Peyer's patch (tissue), 4 donors: ENCODE measurements at regions not wholly inside any gene's neighbourhood (a gene's known extent, or its start where the extent isn't known, plus 50 kb on each side); places are given as distances from the start of the nearest gene placed in this dataset.
"Not testable (repeated sequence)": the region's sequence is repeated elsewhere in the genome, so short reads cannot be mapped to it uniquely, and the experiment has no call there.

Experiments
- DNase-seq, 3 donors: peaks; one replicate each; pipeline ENCODE4 v3.0.0-alpha.2; 2017 to 2019
- H3K27ac ChIP-seq, 4 donors: fragments of 200-600 bp; sonication (generic); one replicate each; pipeline ENCODE4 v1.5.1; 2016 to 2019
- H3K27me3 ChIP-seq, 2 donors: fragments of 200-600 bp; sonication (generic); one replicate each; pipeline ENCODE4 v1.5.1; 2019
- H3K36me3 ChIP-seq, 3 donors: fragments of 200-600 bp; sonication (generic); one replicate each; pipeline ENCODE4 v1.5.1; 2016 to 2019
- H3K4me1 ChIP-seq, 4 donors: fragments of 200-600 bp; sonication (generic); one replicate each; pipeline ENCODE4 v1.5.1; 2016 to 2019
- H3K4me3 ChIP-seq, 4 donors: fragments of 200-600 bp; sonication (generic); 1 replicate in 3 of 4; 2 replicates in 1 of 4; pipeline ENCODE4 v1.5.1; 2016 to 2019; ENCODE audit warnings: mild to moderate bottlenecking in 1 of 4
- H3K9me3 ChIP-seq, 4 donors: fragments of 200-600 bp; sonication (generic); one replicate each; pipeline ENCODE4 v1.5.1; 2016 to 2019; ENCODE audit warnings: mild to moderate bottlenecking in 1 of 4
- CTCF ChIP-seq, 6 experiments: fragments of 450-650 bp in 4 of 6; fragments of 200-600 bp in 2 of 6; sonication (generic) in 1 of 6; IDR thresholded peaks; one replicate each; pipeline ENCODE4 v1.5.1; 2017 to 2019; ENCODE audit warnings: antibody characterized with exemption in 6 of 6, mild to moderate bottlenecking in 3 of 6, moderate library complexity in 1 of 6
- POLR2A ChIP-seq, 2 donors: fragments of 450-650 bp; IDR thresholded peaks; one replicate each; pipeline ENCODE4 v1.5.1; 2017; ENCODE audit warnings: antibody characterized with exemption in 2 of 2, mild to moderate bottlenecking in 2 of 2, moderate library complexity in 2 of 2

GRCh38 chr13:21259571-21260455 is 83.4 kb downstream of the MRPL57 start:
- no peak overlapping the region for H3K27ac ChIP-seq
- no peak for DNase-seq
- TF ChIP-seq CTCF (IDR thresholded peaks at IDR 0.05) (no peak), POLR2A (IDR thresholded peaks at IDR 0.05) (no peak)
- H3K4me1 ChIP-seq, result no peaks in the 10 kb centered on the region
- H3K36me3 ChIP-seq, result no peaks in the 10 kb centered on the region
- no peak overlapping the region for H3K4me3 ChIP-seq
- no peaks in the 10 kb centered on the region for H3K9me3 ChIP-seq
- no peaks in the 10 kb centered on the region for H3K27me3 ChIP-seq

- not testable (repeated sequence) for DNase-seq
Measured at GRCh38 chr13:21260561-21261290, 84.3 kb downstream of the MRPL57 start.

DNA sequence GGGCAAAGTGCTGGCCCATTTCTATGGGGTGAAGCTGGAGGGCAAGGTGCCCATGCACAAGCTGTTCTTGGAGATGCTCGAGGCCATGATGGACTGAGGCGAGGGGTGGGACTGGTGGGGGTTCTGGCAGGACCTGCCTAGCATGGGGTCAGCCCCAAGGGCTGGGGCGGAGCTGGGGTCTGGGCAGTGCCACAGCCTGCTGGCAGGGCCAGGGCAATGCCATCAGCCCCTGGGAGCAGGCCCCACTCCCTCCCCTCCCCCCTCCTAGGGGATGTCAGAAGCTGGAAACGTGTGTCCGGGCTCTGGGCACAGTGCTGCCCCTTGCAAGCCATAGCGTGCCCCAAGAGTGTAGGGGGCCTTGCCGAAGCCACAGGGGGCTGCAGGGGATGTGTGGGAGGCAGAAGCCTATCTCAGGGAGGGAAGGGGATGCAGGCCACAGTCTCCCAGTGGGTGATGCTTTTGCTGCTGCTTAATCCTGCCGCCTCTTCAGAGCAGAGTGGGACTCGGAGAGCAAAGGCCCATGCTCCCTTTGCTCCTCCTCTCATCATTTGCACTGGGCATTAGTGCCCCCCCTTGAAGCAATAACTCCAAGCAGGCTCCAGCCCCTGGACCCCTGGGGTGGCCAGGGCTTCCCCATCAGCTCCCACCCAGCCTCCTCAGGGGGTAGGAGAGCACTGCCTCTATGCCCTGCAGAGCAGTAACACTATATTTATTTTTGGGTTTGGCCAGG is 85.2 kb downstream of the MRPL57 start:
- H3K36me3 ChIP-seq, H3K4me3 ChIP-seq, DNase-seq, H3K27ac ChIP-seq, H3K4me1 ChIP-seq, H3K27me3 ChIP-seq, H3K9me3 ChIP-seq: not testable (repeated sequence)

More at GRCh38 chr13:21260561-21261290, 84.3 kb downstream of the MRPL57 start:
- not testable (repeated sequence) for H3K27me3 ChIP-seq, H3K9me3 ChIP-seq, H3K4me1 ChIP-seq, H3K36me3 ChIP-seq, H3K27ac ChIP-seq, H3K4me3 ChIP-seq

- not testable (repeated sequence) for H3K4me3 ChIP-seq, H3K4me1 ChIP-seq, DNase-seq, H3K27ac ChIP-seq, H3K36me3 ChIP-seq, H3K9me3 ChIP-seq, H3K27me3 ChIP-seq
Measured at GRCh38 chr13:21263909-21264308, 87.5 kb downstream of the MRPL57 start.

DNA sequence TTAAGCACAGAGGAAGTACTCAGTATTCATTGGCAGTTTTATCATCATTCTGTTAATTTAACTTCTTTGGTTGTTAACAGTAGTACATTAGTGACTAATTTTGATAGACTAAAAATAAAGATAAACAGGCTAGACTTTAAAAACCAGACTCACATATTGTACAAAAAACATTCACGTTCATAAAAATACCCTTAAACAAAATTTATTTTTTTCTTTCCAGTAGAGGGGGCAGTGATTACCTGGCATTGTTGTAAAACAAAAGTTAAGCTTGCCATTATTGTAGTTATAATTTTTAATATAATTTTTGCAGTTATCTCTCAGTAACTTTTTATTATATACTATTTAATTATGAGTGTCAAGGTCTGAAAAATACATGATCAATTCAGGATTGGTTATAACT is 92.0 kb downstream of the MRPL57 start:
- not testable (repeated sequence) for H3K27me3 ChIP-seq, H3K4me1 ChIP-seq, DNase-seq, H3K36me3 ChIP-seq, H3K27ac ChIP-seq, H3K4me3 ChIP-seq, H3K9me3 ChIP-seq

GRCh38 chr13:21272439-21272838 is 96.0 kb downstream of the MRPL57 start:
- not testable (repeated sequence) for H3K27ac ChIP-seq, H3K9me3 ChIP-seq, H3K27me3 ChIP-seq, DNase-seq, H3K4me1 ChIP-seq, H3K36me3 ChIP-seq, H3K4me3 ChIP-seq

DNA sequence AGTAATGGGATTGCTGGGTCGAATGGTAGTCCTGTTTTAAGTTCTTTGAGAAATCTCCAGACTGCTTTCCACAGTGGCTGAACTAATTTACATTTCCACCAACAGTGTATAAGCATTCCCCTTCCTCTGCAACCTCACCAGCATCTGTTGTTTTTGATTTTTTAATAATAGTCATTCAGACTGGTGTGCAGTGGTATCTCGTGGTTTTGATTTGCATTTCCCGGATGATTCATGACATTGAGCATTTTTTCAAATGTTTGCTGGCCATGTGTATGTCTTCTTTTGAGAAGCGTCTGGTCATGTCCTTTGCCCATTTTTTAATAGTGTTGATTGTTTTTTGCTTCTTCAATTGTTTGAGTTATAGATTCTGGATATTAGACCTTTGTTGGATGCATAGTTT is 98.0 kb downstream of the MRPL57 start:
- H3K4me3 ChIP-seq, H3K9me3 ChIP-seq, H3K27me3 ChIP-seq, H3K4me1 ChIP-seq, H3K36me3 ChIP-seq, DNase-seq, H3K27ac ChIP-seq: not testable (repeated sequence)

GRCh38 chr13:21282065-21282464 is 105.6 kb downstream of the MRPL57 start:
- H3K4me1 ChIP-seq, result no peaks in the 10 kb centered on the region
- no peak overlapping the region for H3K27ac ChIP-seq
- H3K36me3 ChIP-seq, result no peaks in the 10 kb centered on the region
- no peaks in the 10 kb centered on the region for H3K9me3 ChIP-seq
- no peak for DNase-seq
- H3K27me3 ChIP-seq, result no peaks in the 10 kb centered on the region
- H3K4me3 ChIP-seq, result no peak overlapping the region
- TF ChIP-seq CTCF (IDR thresholded peaks at IDR 0.05) (no peak), POLR2A (IDR thresholded peaks at IDR 0.05) (no peak)
